GM12878 (cell line): ENCODE measurements at regions not wholly inside any gene's neighbourhood (a gene's known extent, or its start where the extent isn't known, plus 50 kb on each side); places are given as distances from the start of the nearest gene placed in this dataset.
A peak's percentile ranks its signal among the peaks of the same experiment; 100 is the strongest.

Experiments used
- ATAC-seq: fragments of 200-7000 bp; cut with Tn5 transposase; 3 replicates; pipeline ENCODE4 v1.9.1; 2020; ENCODE audit warnings: mild to moderate bottlenecking, moderate library complexity
- BruUV-seq: library from RNA; stranded (reverse); fragments of 400-500 nt; replicated peaks from 2 replicates; lab custom pipeline; 2021; lab: Mats Ljungman, UMichigan
- CTCF ChIA-PET: fragments of 300-600 bp; sonication (Branson Sonifier 250); formaldehyde crosslinking; extraction: SDS; loops from one replicate; lab custom pipeline; 2021; ENCODE audit warnings: inconsistent platforms; lab: Yijun Ruan, JAX
- POLR2A ChIA-PET: fragments of 350-600 bp; formaldehyde crosslinking; extraction: SDS; loops from one replicate; lab custom pipeline; 2021; ENCODE audit warnings: inconsistent platforms; lab: Charles Lee
- RAD21 ChIA-PET: fragments of 300-600 bp; sonication (Branson Sonifier 250); formaldehyde crosslinking; loops from one replicate; lab custom pipeline; 2023; ENCODE audit warnings: antibody characterized with exemption; ENCODE audit not compliant: unreplicated experiment; lab: Charles Lee
- SMC1A ChIA-PET: fragments of 300-600 bp; sonication (Branson Sonifier 250); formaldehyde crosslinking; loops from one replicate; lab custom pipeline; 2023; ENCODE audit not compliant: unreplicated experiment, uncharacterized antibody; lab: Charles Lee
- DNase-seq: peaks from one replicate; pipeline ENCODE4 v3.0.0-alpha.2; 2011; ENCODE audit warnings: low read depth, low spot score
- FAIRE-seq: peaks from 3 replicates; lab custom pipeline; 2011; peaks lifted over from hg19 to GRCh38; lab: Jason Lieb, UNC
- H2AFZ ChIP-seq: 2 replicates; pipeline ENCODE4 v1.6.0; 2011; ENCODE audit warnings: low read depth, low read length, control low read depth; ENCODE audit not compliant: control insufficient read depth
- H3K27ac ChIP-seq: 2 replicates; pipeline ENCODE4 v1.5.1; 2011; ENCODE audit warnings: control low read depth; ENCODE audit not compliant: control insufficient read depth, insufficient read depth
- H3K27me3 ChIP-seq, 2 experiments: replicated peaks in 1 of 2; 2 replicates each; pipeline versions ENCODE4 v1.6.0 to v1.6.1; 2011; ENCODE audit warnings: low read length in 1 of 2; ENCODE audit not compliant: control insufficient read depth in 2 of 2, insufficient read depth in 2 of 2
- H3K36me3 ChIP-seq, 2 experiments: 2 replicates each; pipeline ENCODE4 v1.5.1; 2011; ENCODE audit warnings: low read length in 1 of 2; ENCODE audit not compliant: control insufficient read depth in 2 of 2, insufficient read depth in 2 of 2
- H3K4me1 ChIP-seq: 2 replicates; pipeline ENCODE4 v1.6.1; 2011; ENCODE audit warnings: mild to moderate bottlenecking, low read length, moderate library complexity, mixed read lengths; ENCODE audit not compliant: control insufficient read depth, insufficient read depth
- H3K4me2 ChIP-seq: 2 replicates; pipeline ENCODE4 v1.6.0; 2011; ENCODE audit warnings: control low read depth; ENCODE audit not compliant: control insufficient read depth, insufficient read depth
- H3K4me3 ChIP-seq: fragments of 200-600 bp; sonication (generic); 2 replicates; pipeline ENCODE4 v1.5.1; 2016
- H3K79me2 ChIP-seq: 2 replicates; pipeline ENCODE4 v1.6.0; 2011; ENCODE audit warnings: low read length; ENCODE audit not compliant: control insufficient read depth, insufficient read depth
- H3K9ac ChIP-seq: 2 replicates; pipeline ENCODE4 v1.8.0; 2011; ENCODE audit warnings: low read length, control low read depth, mixed read lengths; ENCODE audit not compliant: control insufficient read depth, insufficient read depth
- H3K9me3 ChIP-seq: replicated peaks from 3 replicates; pipeline ENCODE4 v1.5.1; 2011; ENCODE audit warnings: mild to moderate bottlenecking, low read length; ENCODE audit not compliant: control insufficient read depth, insufficient read depth
- H4K20me1 ChIP-seq: 2 replicates; pipeline ENCODE4 v1.6.0; 2011; ENCODE audit not compliant: control insufficient read depth, insufficient read depth
- IRF4 ChIP-seq: IDR thresholded peaks from 2 replicates; pipeline ENCODE4 v1.6.1; 2011; ENCODE audit warnings: low read depth, low read length
- MEF2A ChIP-seq: IDR thresholded peaks from 2 replicates; pipeline ENCODE4 v1.6.1; 2011; ENCODE audit warnings: low read depth, mild to moderate bottlenecking, low read length, moderate library complexity; ENCODE audit not compliant: insufficient read depth
- RAD51 ChIP-seq: fragments of 450-650 bp; IDR thresholded peaks from 2 replicates; pipeline ENCODE4 v1.6.1; 2016; ENCODE audit warnings: moderate library complexity, mild to moderate bottlenecking, inconsistent platforms
- SUZ12 ChIP-seq: fragments of 200-600 bp; sonication (generic); IDR thresholded peaks from one replicate; pipeline ENCODE4 v1.6.1; 2018; ENCODE audit warnings: antibody characterized with exemption, mild to moderate bottlenecking; ENCODE audit not compliant: unreplicated experiment
- WGBS: methylation state at CpG from one replicate; pipeline ENCODE4 v1.1.6; 2016; ENCODE audit warnings: low lambda C conversion rate; ENCODE audit not compliant: insufficient replicate concordance, insufficient coverage; ENCODE audit errors: missing lambda C conversion rate; 5-methylcytosine and 5-hydroxymethylcytosine counted together
- in situ Hi-C: fragments of 300-500 bp; cut with MboI; formaldehyde crosslinking; loops from 9 replicates; pipeline ENCODE4 v1.14.3; 2018; ENCODE audit warnings: mixed read lengths
- intact Hi-C: fragments of 100-400 bp; cut with micrococcal nuclease; formaldehyde crosslinking; loops from one replicate; pipeline ENCODE4 v1.14.2; 2022; ENCODE audit not compliant: unreplicated experiment
- TF ChIP-seq, protein P1 (sequence below): fragments of 450-650 bp; IDR thresholded peaks from 2 replicates; pipeline ENCODE4 v1.6.1; 2016; ENCODE audit warnings: mild to moderate bottlenecking
- TF ChIP-seq, protein P2 (sequence below): IDR thresholded peaks from 2 replicates; pipeline ENCODE4 v1.6.1; 2012; ENCODE audit warnings: low read length, inconsistent platforms

DNA sequence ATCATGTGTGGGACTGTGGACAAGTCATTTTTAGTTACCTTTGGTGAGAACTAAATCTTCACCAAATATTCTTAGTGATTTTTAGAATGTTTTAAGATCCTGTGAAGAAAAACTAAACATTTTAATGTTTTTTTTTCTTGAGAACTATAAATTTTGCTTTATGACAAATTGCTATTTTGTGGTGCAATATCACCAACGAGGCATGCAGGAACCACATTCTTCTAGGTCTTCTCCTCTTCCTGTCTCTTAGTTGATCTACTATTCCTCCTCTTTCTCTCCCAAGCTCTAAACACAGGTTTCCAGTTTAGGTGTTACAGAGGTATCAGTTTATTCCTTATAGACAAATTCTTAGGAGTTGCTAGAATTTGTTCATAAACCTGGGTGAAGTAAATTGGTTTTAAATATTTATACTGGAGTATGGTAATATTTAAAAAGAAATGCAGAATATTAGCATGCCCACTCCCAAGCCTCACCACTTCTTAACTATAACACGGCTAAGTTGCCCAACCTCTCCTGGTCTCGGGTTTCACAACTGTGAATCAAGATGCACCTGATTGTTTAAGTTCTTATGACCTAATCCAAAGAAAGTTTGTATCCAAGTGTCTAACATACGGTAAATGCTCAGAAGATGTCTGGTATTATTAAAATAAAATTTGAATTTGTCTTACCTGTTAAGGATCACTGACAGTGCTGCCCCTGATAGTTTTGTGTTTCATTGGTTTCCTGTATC lies 56.5 kb upstream of the CLNK start:
- Histone ChIP-seq H3K27ac (peak overlapping the region; percentile 78), H3K27me3 (no peaks in the 10 kb centered on the region), H3K79me2 (no peaks in the 10 kb centered on the region), H2AFZ (no peak overlapping the region), H3K9me3 (no peaks in the 10 kb centered on the region; the same call in 1 of the 3 replicates), H4K20me1 (no peaks in the 10 kb centered on the region), H3K9ac (no peak overlapping the region), H3K4me2 (no peak overlapping the region), H3K36me3 (no peaks in the 10 kb centered on the region), H3K4me1 (peaks cover 31% of the 10 kb centered on the region), H3K4me3 (no peak overlapping the region)
- FAIRE-seq (no peak), ATAC-seq (no peak), DNase-seq (no peak)
- TF ChIP-seq, protein P1, sequence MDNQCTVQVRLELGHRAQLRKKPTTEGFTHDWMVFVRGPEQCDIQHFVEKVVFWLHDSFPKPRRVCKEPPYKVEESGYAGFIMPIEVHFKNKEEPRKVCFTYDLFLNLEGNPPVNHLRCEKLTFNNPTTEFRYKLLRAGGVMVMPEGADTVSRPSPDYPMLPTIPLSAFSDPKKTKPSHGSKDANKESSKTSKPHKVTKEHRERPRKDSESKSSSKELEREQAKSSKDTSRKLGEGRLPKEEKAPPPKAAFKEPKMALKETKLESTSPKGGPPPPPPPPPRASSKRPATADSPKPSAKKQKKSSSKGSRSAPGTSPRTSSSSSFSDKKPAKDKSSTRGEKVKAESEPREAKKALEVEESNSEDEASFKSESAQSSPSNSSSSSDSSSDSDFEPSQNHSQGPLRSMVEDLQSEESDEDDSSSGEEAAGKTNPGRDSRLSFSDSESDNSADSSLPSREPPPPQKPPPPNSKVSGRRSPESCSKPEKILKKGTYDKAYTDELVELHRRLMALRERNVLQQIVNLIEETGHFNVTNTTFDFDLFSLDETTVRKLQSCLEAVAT: no peak
- no peak for TF ChIP-seq MEF2A
- no peak for TF ChIP-seq RAD51
- no peak for TF ChIP-seq SUZ12
- TF ChIP-seq IRF4: no peak
- TF ChIP-seq, protein P2, sequence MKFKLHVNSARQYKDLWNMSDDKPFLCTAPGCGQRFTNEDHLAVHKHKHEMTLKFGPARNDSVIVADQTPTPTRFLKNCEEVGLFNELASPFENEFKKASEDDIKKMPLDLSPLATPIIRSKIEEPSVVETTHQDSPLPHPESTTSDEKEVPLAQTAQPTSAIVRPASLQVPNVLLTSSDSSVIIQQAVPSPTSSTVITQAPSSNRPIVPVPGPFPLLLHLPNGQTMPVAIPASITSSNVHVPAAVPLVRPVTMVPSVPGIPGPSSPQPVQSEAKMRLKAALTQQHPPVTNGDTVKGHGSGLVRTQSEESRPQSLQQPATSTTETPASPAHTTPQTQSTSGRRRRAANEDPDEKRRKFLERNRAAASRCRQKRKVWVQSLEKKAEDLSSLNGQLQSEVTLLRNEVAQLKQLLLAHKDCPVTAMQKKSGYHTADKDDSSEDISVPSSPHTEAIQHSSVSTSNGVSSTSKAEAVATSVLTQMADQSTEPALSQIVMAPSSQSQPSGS: no peak
- in situ Hi-C loops (no loop called here), intact Hi-C loops (no loop called here)
- ChIA-PET SMC1A (interaction anchor here (0.9 to 4.2 kb wide), 7 partner anchors 8 to 118 kb away, joined by 3 to 56 read pairs (median 6); no protein-coding TSS in a partner anchor), CTCF (interaction anchor here (1.2 to 3.7 kb wide), 3 partner anchors 8 to 326 kb away, joined by 3 to 23 read pairs (median 3); no protein-coding TSS in a partner anchor), RAD21 (interaction anchor here (0.6 to 2.5 kb wide), 8 partner anchors 8 to 624 kb away, joined by 3 to 43 read pairs (median 6); partner anchors contain the start of genes CLNK and WDR1), POLR2A (interaction anchor here (1.4 to 2.2 kb wide), 3 partner anchors 12 to 58 kb away, joined by 3 to 6 read pairs (median 6); no protein-coding TSS in a partner anchor)
- WGBS: 90% methylated on average over 4 of the region's 4 CpGs
- no TSS peak for BruUV-seq
